ENCODE measurements at regions not wholly inside any gene's neighbourhood (a gene's known extent, or its start where the extent isn't known, plus 50 kb on each side); places are given as distances from the start of the nearest gene placed in this dataset.
"Not testable (repeated sequence)": the region's sequence is repeated elsewhere in the genome, so short reads cannot be mapped to it uniquely, and the experiment has no call there.

- DNase-seq = no peak
These were observed 415.2 kb upstream of the FRG2C start for GRCh38 chr3:75248974-75249373.

- DNase-seq = no peak
These were observed 409.4 kb upstream of the FRG2C start for GRCh38 chr3:75254685-75255084.

- not testable (repeated sequence) for DNase-seq
These were observed 405.1 kb upstream of the FRG2C start for GRCh38 chr3:75258825-75259683.

- DNase-seq = not testable (repeated sequence)
These were observed 403.2 kb upstream of the FRG2C start for GRCh38 chr3:75260975-75261374.

GRCh38 chr3:75262661-75263060, 401.5 kb upstream of the FRG2C start:
- DNase-seq = no peak

- no peak for DNase-seq
These were observed 398.2 kb upstream of the FRG2C start for GRCh38 chr3:75265897-75266296.

GRCh38 chr3:75268576-75268975, 395.6 kb upstream of the FRG2C start:
- not testable (repeated sequence) for DNase-seq

GRCh38 chr3:75272237-75272636, 391.9 kb upstream of the FRG2C start:
- not testable (repeated sequence) for DNase-seq

GRCh38 chr3:75272691-75273090, 391.4 kb upstream of the FRG2C start:
- no peak for DNase-seq

- DNase-seq = not testable (repeated sequence)
These were observed 378.5 kb upstream of the FRG2C start for GRCh38 chr3:75285531-75286148.

GRCh38 chr3:75288972-75289574, 375.1 kb upstream of the FRG2C start:
- not testable (repeated sequence) for DNase-seq

GRCh38 chr3:75294124-75294523, 370.0 kb upstream of the FRG2C start:
- no peak for DNase-seq

- DNase-seq = no peak
These were observed 369.1 kb upstream of the FRG2C start for GRCh38 chr3:75295013-75295412.

GRCh38 chr3:75296858-75297257, 367.3 kb upstream of the FRG2C start:
- no peak for DNase-seq

- no peak for DNase-seq
These were observed 363.5 kb upstream of the FRG2C start for GRCh38 chr3:75300606-75301005.

GRCh38 chr3:75301050-75301449, 363.1 kb upstream of the FRG2C start:
- DNase-seq = not testable (repeated sequence)

GRCh38 chr3:75303741-75304140, 360.4 kb upstream of the FRG2C start:
- DNase-seq = no peak

GRCh38 chr3:75305901-75306300, 358.2 kb upstream of the FRG2C start:
- no peak for DNase-seq

GRCh38 chr3:75311306-75311705, 352.8 kb upstream of the FRG2C start:
- DNase-seq = not testable (repeated sequence)

GRCh38 chr3:75312469-75312868, 351.7 kb upstream of the FRG2C start:
- not testable (repeated sequence) for DNase-seq

- not testable (repeated sequence) for DNase-seq
These were observed 344.4 kb upstream of the FRG2C start for GRCh38 chr3:75319776-75320175.

GRCh38 chr3:75320369-75320768, 343.8 kb upstream of the FRG2C start:
- no peak for DNase-seq

GRCh38 chr3:75321060-75321459, 343.1 kb upstream of the FRG2C start:
- DNase-seq = no peak

- DNase-seq = not testable (repeated sequence)
These were observed 340.2 kb upstream of the FRG2C start for GRCh38 chr3:75323936-75324335.
